K562 (cell line): ENCODE measurements at regions not wholly inside any gene's neighbourhood (a gene's known extent, or its start where the extent isn't known, plus 50 kb on each side); places are given as distances from the start of the nearest gene placed in this dataset.

Source experiments
- ATAC-seq: fragments of 200-7000 bp; cut with Tn5 transposase; 3 replicates; pipeline ENCODE4 v1.9.1; 2020; ENCODE audit warnings: moderate library complexity
- BruUV-seq: library from RNA; stranded (reverse); fragments of 400-500 nt; replicated peaks from 2 replicates; lab custom pipeline; 2021; lab: Mats Ljungman, UMichigan
- CTCF ChIA-PET: fragments of 300-600 bp; formaldehyde crosslinking; extraction: SDS; loops from one replicate; lab custom pipeline; 2021; ENCODE audit warnings: low intra/inter-chr PET ratio; lab: Yijun Ruan, JAX
- POLR2A ChIA-PET: fragments of 300-600, 350-650 bp; sonication (Branson Sonifier 250); formaldehyde crosslinking; extraction: SDS; loops from one replicate; lab custom pipeline; 2021; ENCODE audit warnings: antibody characterized with exemption, inconsistent platforms; lab: Yijun Ruan, JAX
- DNase-seq, 4 experiments: peaks; one replicate each; pipeline versions ENCODE4 v3.0.0 to v3.0.0-alpha.2; 2011 to 2018; ENCODE audit warnings: low spot score in 3 of 4, mixed read lengths in 3 of 4; ENCODE audit errors: extremely low read depth in 1 of 4
- FAIRE-seq: peaks from 2 replicates; lab custom pipeline; 2011; peaks lifted over from hg19 to GRCh38; lab: Jason Lieb, UNC
- H2AFZ ChIP-seq: 2 replicates; pipeline ENCODE4 v1.6.0; 2011; ENCODE audit warnings: low read depth, low read length, control low read depth, inconsistent platforms
- H3K27ac ChIP-seq: fragments of 200-600 bp; 3 replicates; pipeline ENCODE4 v1.8.0; 2011; ENCODE audit warnings: low read depth, mild to moderate bottlenecking, control low read depth, inconsistent platforms, low read length, moderate library complexity, mixed read lengths; ENCODE audit errors: extremely low read depth
- H3K27me3 ChIP-seq, 2 experiments: fragments of 300-600 bp in 1 of 2; 2 replicates in 1 of 2; 3 replicates in 1 of 2; pipeline versions ENCODE4 v1.6.0 to v1.8.0; 2011; ENCODE audit warnings: inconsistent platforms in 2 of 2, low read length in 2 of 2, mild to moderate bottlenecking in 1 of 2, mixed read lengths in 1 of 2, moderate library complexity in 1 of 2; ENCODE audit not compliant: control insufficient read depth in 2 of 2, insufficient read depth in 2 of 2
- H3K36me3 ChIP-seq: fragments of 300-600 bp; 3 replicates; pipeline ENCODE4 v1.8.0; 2011; ENCODE audit warnings: mild to moderate bottlenecking, low read length, inconsistent platforms; ENCODE audit not compliant: control insufficient read depth, insufficient read depth
- H3K4me1 ChIP-seq, 2 experiments: fragments of 200-600 bp in 1 of 2; replicated peaks in 1 of 2; 2 replicates in 1 of 2; 3 replicates in 1 of 2; pipeline versions ENCODE4 v1.5.1 to v1.8.0; 2011; ENCODE audit warnings: inconsistent platforms in 2 of 2, low read length in 2 of 2, mild to moderate bottlenecking in 1 of 2, mixed read lengths in 1 of 2, moderate library complexity in 1 of 2; ENCODE audit not compliant: control insufficient read depth in 2 of 2, insufficient read depth in 2 of 2
- H3K4me2 ChIP-seq: 2 replicates; pipeline ENCODE4 v1.6.1; 2011; ENCODE audit warnings: low read length, control low read depth, inconsistent platforms, mixed read lengths; ENCODE audit not compliant: insufficient read depth
- H3K4me3 ChIP-seq: fragments of 200-600 bp; sonication (generic), shearing (Covaris generic); 2 replicates; pipeline ENCODE4 v1.5.1; 2016; ENCODE audit warnings: control low read depth, inconsistent platforms
- H3K79me2 ChIP-seq: fragments of 200-600 bp; 3 replicates; pipeline ENCODE4 v1.8.0; 2011; ENCODE audit warnings: low read length, inconsistent platforms; ENCODE audit not compliant: control insufficient read depth, insufficient read depth
- H3K9ac ChIP-seq, 2 experiments: 2 replicates each; pipeline versions ENCODE4 v1.6.0 to v1.6.1; 2011; ENCODE audit warnings: low read depth in 2 of 2, low read length in 2 of 2, control low read depth in 1 of 2, inconsistent platforms in 1 of 2, mild to moderate bottlenecking in 1 of 2, mixed read lengths in 1 of 2; ENCODE audit not compliant: insufficient read depth in 1 of 2
- H3K9me1 ChIP-seq: one replicate; pipeline ENCODE4 v1.6.0; 2011; ENCODE audit warnings: inconsistent platforms, mild to moderate bottlenecking, low read length, moderate library complexity; ENCODE audit not compliant: control insufficient read depth, insufficient read depth
- H3K9me3 ChIP-seq: replicated peaks from 2 replicates; pipeline ENCODE4 v1.5.1; 2011; ENCODE audit warnings: low read depth, low read length, inconsistent platforms; ENCODE audit not compliant: control insufficient read depth, insufficient read depth
- H4K20me1 ChIP-seq: replicated peaks from 2 replicates; pipeline ENCODE4 v1.6.1; 2011; ENCODE audit warnings: low read length, inconsistent platforms, mixed read lengths; ENCODE audit not compliant: control insufficient read depth, insufficient read depth
- ELF4 ChIP-seq: fragments of 450-650 bp; formaldehyde crosslinking; IDR thresholded peaks from 2 replicates; pipeline ENCODE4 v1.4.0; 2022; ENCODE audit warnings: missing genetic modification characterization
- MAZ ChIP-seq, 2 experiments: fragments of 450-650 bp in 1 of 2; sonication (generic) in 1 of 2; formaldehyde crosslinking; IDR thresholded peaks in 1 of 2; conservative IDR thresholded peaks in 1 of 2; 2 replicates each; pipeline versions ENCODE4 v1.4.0 to v1.5.0; 2020; ENCODE audit warnings: mild to moderate bottlenecking in 1 of 2, missing genetic modification reagents in 1 of 2
- NUFIP1 ChIP-seq: fragments of 450-650 bp; IDR thresholded peaks from 2 replicates; pipeline ENCODE4 v1.6.1; 2018; ENCODE audit not compliant: partially characterized antibody
- TCF7L2 ChIP-seq: fragments of 150-350 bp; IDR thresholded peaks from 2 replicates; pipeline ENCODE4 v1.6.1; 2016; ENCODE audit warnings: low read depth, mild to moderate bottlenecking, low read length, moderate library complexity
- TRIM24 ChIP-seq, 2 experiments: fragments of 450-650 bp; IDR thresholded peaks; 2 replicates each; pipeline ENCODE4 v1.6.1; 2016
- ZNF239 ChIP-seq: fragments of 250-450 bp; sonication (Bioruptor Pico); IDR thresholded peaks from 2 replicates; pipeline ENCODE4 v1.4.0; 2020; ENCODE audit warnings: mild to moderate bottlenecking
- WGBS: fragments of 100-300 bp; shearing (Covaris generic); methylation state at CpG from one replicate; pipeline ENCODE4 v1.1.6; 2016; ENCODE audit warnings: low coverage, mixed read lengths; ENCODE audit not compliant: insufficient coverage; ENCODE audit errors: missing lambda C conversion rate; 5-methylcytosine and 5-hydroxymethylcytosine counted together
- in situ Hi-C: fragments of 300-500 bp; cut with MboI; formaldehyde crosslinking; loops from 4 replicates; pipeline ENCODE4 v1.15.0; 2018; ENCODE audit warnings: inconsistent platforms, mixed read lengths
- intact Hi-C: fragments of 100-400 bp; cut with micrococcal nuclease; formaldehyde crosslinking; loops from 2 replicates; pipeline ENCODE4 v1.14.2; 2022
- TF ChIP-seq, protein P1 (sequence below): sonication (generic); formaldehyde crosslinking; IDR thresholded peaks from 2 replicates; pipeline ENCODE4 v1.4.0; 2020; ENCODE audit warnings: mild to moderate bottlenecking, missing genetic modification reagents
- TF ChIP-seq, protein P2 (sequence below): fragments of 250-450 bp; sonication (Bioruptor Pico); IDR thresholded peaks from 2 replicates; pipeline ENCODE4 v1.8.0; 2022; ENCODE audit warnings: inconsistent platforms, mild to moderate bottlenecking, moderate library complexity, borderline replicate concordance
- TF ChIP-seq, protein P3 (sequence below): fragments of 250-450 bp; sonication (Bioruptor Pico); IDR thresholded peaks from 2 replicates; pipeline ENCODE4 v1.5.0; 2021
- TF ChIP-seq, protein P4 (sequence below): fragments of 450-650 bp; IDR thresholded peaks from 2 replicates; pipeline ENCODE4 v1.6.1; 2016; ENCODE audit warnings: borderline replicate concordance

DNA sequence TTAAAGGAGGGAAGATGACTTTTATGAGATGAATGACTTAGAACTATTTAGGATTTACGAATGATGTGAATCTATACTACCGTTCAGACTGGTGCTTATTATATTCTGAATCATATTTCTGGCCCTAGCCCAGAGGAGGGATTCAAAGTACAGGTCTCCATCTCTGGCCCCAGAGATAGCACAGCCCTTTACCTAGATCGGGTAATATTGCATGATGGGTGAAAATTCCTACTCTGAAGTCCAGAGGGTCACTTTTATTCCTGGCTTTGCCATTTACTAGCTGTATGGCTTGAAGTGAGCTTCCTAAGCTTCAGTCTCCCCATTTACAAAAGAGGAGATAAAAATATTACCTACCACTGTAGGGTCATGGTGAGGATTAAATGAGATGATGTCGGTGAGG, 135.8 kb upstream of the OSR1 start:
- FAIRE-seq (no peak), ATAC-seq (no peak), DNase-seq (no peak)
- Histone ChIP-seq H4K20me1 (no peaks in the 10 kb centered on the region), H3K79me2 (no peaks in the 10 kb centered on the region), H3K4me2 (no peak overlapping the region), H3K4me3 (no peak overlapping the region), H3K9me3 (no peaks in the 10 kb centered on the region), H2AFZ (no peak overlapping the region), H3K4me1 (no peaks in the 10 kb centered on the region), H3K27me3 (no peaks in the 10 kb centered on the region), H3K36me3 (no peaks in the 10 kb centered on the region), H3K9me1 (no peaks in the 10 kb centered on the region), H3K9ac (no peak overlapping the region), H3K27ac (no peak overlapping the region)
- intact Hi-C loops = no loop called here
- no TSS peak for BruUV-seq
- no peak for TF ChIP-seq MAZ (CRISPR knock-in tag; conservative IDR thresholded peaks at IDR 0.05 in 1 of 2, IDR thresholded peaks at IDR 0.05 in 1 of 2)
- ChIA-PET POLR2A (no interaction called here), CTCF (no interaction called here)
- WGBS = 2% methylated on average over 4 of the region's 4 CpGs
- in situ Hi-C loops = no loop called here

DNA sequence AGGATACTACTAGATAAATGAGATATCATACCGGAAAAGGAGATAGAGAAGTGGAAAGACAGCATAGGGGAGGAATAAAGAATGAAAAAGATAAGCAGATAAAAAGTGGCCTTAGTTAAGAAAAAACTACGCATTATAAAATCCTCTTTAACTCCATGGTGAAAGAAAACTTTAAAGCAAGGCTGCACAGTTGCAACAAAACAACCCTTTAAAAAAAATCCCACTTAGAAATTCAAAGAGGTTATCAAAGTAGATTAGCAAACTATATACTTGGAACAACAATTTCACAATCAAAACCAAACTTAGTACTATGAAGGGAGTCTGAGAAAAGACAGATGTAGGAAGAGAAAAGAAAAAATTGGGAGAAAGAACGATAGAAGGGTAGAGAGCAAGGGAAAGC, 133.4 kb upstream of the OSR1 start:
- intact Hi-C loops = no loop called here
- in situ Hi-C loops = no loop called here
- ChIA-PET POLR2A (no interaction called here), CTCF (no interaction called here)
- DNase-seq (no peak), ATAC-seq (no peak), FAIRE-seq (no peak)
- Histone ChIP-seq H3K9me1 (no peaks in the 10 kb centered on the region), H4K20me1 (no peaks in the 10 kb centered on the region), H3K4me1 (no peaks in the 10 kb centered on the region), H3K4me2 (no peak overlapping the region), H3K79me2 (no peaks in the 10 kb centered on the region), H3K9ac (no peak overlapping the region), H3K4me3 (no peak overlapping the region), H2AFZ (no peak overlapping the region), H3K36me3 (no peaks in the 10 kb centered on the region), H3K27ac (no peak overlapping the region), H3K9me3 (no peaks in the 10 kb centered on the region), H3K27me3 (no peaks in the 10 kb centered on the region)
- no TSS peak for BruUV-seq
- 0% methylated on average over 3 of the region's 3 CpGs for WGBS
- TF ChIP-seq, protein P1, sequence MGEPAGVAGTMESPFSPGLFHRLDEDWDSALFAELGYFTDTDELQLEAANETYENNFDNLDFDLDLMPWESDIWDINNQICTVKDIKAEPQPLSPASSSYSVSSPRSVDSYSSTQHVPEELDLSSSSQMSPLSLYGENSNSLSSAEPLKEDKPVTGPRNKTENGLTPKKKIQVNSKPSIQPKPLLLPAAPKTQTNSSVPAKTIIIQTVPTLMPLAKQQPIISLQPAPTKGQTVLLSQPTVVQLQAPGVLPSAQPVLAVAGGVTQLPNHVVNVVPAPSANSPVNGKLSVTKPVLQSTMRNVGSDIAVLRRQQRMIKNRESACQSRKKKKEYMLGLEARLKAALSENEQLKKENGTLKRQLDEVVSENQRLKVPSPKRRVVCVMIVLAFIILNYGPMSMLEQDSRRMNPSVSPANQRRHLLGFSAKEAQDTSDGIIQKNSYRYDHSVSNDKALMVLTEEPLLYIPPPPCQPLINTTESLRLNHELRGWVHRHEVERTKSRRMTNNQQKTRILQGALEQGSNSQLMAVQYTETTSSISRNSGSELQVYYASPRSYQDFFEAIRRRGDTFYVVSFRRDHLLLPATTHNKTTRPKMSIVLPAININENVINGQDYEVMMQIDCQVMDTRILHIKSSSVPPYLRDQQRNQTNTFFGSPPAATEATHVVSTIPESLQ (CRISPR knock-in tag) = no peak
- TF ChIP-seq ELF4 (CRISPR knock-in tag) (no peak), NUFIP1 (no peak), TCF7L2 (no peak), TRIM24 (IDR thresholded peaks at IDR 0.05) (no peak), ZNF239 (CRISPR knock-in tag) (no peak)
- TF ChIP-seq, protein P2, sequence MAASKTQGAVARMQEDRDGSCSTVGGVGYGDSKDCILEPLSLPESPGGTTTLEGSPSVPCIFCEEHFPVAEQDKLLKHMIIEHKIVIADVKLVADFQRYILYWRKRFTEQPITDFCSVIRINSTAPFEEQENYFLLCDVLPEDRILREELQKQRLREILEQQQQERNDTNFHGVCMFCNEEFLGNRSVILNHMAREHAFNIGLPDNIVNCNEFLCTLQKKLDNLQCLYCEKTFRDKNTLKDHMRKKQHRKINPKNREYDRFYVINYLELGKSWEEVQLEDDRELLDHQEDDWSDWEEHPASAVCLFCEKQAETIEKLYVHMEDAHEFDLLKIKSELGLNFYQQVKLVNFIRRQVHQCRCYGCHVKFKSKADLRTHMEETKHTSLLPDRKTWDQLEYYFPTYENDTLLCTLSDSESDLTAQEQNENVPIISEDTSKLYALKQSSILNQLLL (CRISPR knock-in tag) = no peak
- TF ChIP-seq, protein P3, sequence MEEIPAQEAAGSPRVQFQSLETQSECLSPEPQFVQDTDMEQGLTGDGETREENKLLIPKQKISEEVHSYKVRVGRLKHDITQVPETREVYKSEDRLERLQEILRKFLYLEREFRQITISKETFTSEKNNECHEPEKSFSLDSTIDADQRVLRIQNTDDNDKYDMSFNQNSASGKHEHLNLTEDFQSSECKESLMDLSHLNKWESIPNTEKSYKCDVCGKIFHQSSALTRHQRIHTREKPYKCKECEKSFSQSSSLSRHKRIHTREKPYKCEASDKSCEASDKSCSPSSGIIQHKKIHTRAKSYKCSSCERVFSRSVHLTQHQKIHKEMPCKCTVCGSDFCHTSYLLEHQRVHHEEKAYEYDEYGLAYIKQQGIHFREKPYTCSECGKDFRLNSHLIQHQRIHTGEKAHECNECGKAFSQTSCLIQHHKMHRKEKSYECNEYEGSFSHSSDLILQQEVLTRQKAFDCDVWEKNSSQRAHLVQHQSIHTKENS (CRISPR knock-in tag) = no peak
- TF ChIP-seq, protein P4, sequence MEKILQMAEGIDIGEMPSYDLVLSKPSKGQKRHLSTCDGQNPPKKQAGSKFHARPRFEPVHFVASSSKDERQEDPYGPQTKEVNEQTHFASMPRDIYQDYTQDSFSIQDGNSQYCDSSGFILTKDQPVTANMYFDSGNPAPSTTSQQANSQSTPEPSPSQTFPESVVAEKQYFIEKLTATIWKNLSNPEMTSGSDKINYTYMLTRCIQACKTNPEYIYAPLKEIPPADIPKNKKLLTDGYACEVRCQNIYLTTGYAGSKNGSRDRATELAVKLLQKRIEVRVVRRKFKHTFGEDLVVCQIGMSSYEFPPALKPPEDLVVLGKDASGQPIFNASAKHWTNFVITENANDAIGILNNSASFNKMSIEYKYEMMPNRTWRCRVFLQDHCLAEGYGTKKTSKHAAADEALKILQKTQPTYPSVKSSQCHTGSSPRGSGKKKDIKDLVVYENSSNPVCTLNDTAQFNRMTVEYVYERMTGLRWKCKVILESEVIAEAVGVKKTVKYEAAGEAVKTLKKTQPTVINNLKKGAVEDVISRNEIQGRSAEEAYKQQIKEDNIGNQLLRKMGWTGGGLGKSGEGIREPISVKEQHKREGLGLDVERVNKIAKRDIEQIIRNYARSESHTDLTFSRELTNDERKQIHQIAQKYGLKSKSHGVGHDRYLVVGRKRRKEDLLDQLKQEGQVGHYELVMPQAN = no peak
